Endothelial cell (in vitro differentiated cells): ENCODE measurements at regions not wholly inside any gene's neighbourhood (a gene's known extent, or its start where the extent isn't known, plus 50 kb on each side); places are given as distances from the start of the nearest gene placed in this dataset.

Experiments
- DNase-seq: peaks from one replicate; pipeline ENCODE4 v3.0.0; 2021; ENCODE audit warnings: low spot score
- H3K27ac Mint-ChIP-seq: one replicate; pipeline ENCODE4 v1.8.0; 2021; ENCODE audit warnings: mixed read lengths, inconsistent platforms; ENCODE audit not compliant: unreplicated experiment
- H3K27me3 Mint-ChIP-seq: one replicate; pipeline ENCODE4 v1.8.0; 2021; ENCODE audit warnings: mild to moderate bottlenecking, moderate library complexity, mixed read lengths, inconsistent platforms; ENCODE audit not compliant: unreplicated experiment
- H3K36me3 Mint-ChIP-seq: one replicate; pipeline ENCODE4 v1.8.0; 2021; ENCODE audit warnings: mild to moderate bottlenecking, low read depth, mixed read lengths, inconsistent platforms; ENCODE audit not compliant: unreplicated experiment
- H3K4me1 Mint-ChIP-seq: one replicate; pipeline ENCODE4 v1.8.0; 2021; ENCODE audit warnings: mild to moderate bottlenecking, mixed read lengths, inconsistent platforms; ENCODE audit not compliant: unreplicated experiment
- H3K4me3 Mint-ChIP-seq: one replicate; pipeline ENCODE4 v1.8.0; 2021; ENCODE audit warnings: mild to moderate bottlenecking, mixed read lengths, inconsistent platforms; ENCODE audit not compliant: unreplicated experiment
- H3K9me3 Mint-ChIP-seq: one replicate; pipeline ENCODE4 v1.8.0; 2021; ENCODE audit warnings: mixed read lengths, inconsistent platforms; ENCODE audit not compliant: unreplicated experiment
- CTCF ChIP-seq: fragments of 200-600 bp; sonication (generic); IDR thresholded peaks from one replicate; pipeline ENCODE4 v1.5.0; 2021; ENCODE audit warnings: antibody characterized with exemption; ENCODE audit not compliant: unreplicated experiment

GRCh38 chr1:196060539-196060938, 547.7 kb downstream of the KCNT2 start:
- H3K4me3 Mint-ChIP-seq: no peak overlapping the region
- no peaks in the 10 kb centered on the region for H3K36me3 Mint-ChIP-seq
- no peaks in the 10 kb centered on the region for H3K9me3 Mint-ChIP-seq
- no peaks in the 10 kb centered on the region for H3K27me3 Mint-ChIP-seq
- no peak for TF ChIP-seq CTCF
- no peak overlapping the region for H3K27ac Mint-ChIP-seq
- DNase-seq: no peak
- H3K4me1 Mint-ChIP-seq: no peaks in the 10 kb centered on the region

GRCh38 chr1:196059210-196059609, 549.0 kb downstream of the KCNT2 start:
- H3K36me3 Mint-ChIP-seq: no peaks in the 10 kb centered on the region
- no peak overlapping the region for H3K4me3 Mint-ChIP-seq
- H3K9me3 Mint-ChIP-seq: no peaks in the 10 kb centered on the region
- no peak for DNase-seq
- H3K27me3 Mint-ChIP-seq: no peaks in the 10 kb centered on the region
- no peak overlapping the region for H3K27ac Mint-ChIP-seq
- H3K4me1 Mint-ChIP-seq: no peaks in the 10 kb centered on the region
- no peak for TF ChIP-seq CTCF

- DNase-seq: no peak
- no peak for TF ChIP-seq CTCF
- Mint-ChIP-seq H3K9me3 (no peaks in the 10 kb centered on the region), H3K27me3 (no peaks in the 10 kb centered on the region), H3K4me3 (no peak overlapping the region), H3K36me3 (no peaks in the 10 kb centered on the region), H3K27ac (no peak overlapping the region), H3K4me1 (no peaks in the 10 kb centered on the region)
Observed at GRCh38 chr1:196056966-196057365, 551.3 kb downstream of the KCNT2 start.

DNA sequence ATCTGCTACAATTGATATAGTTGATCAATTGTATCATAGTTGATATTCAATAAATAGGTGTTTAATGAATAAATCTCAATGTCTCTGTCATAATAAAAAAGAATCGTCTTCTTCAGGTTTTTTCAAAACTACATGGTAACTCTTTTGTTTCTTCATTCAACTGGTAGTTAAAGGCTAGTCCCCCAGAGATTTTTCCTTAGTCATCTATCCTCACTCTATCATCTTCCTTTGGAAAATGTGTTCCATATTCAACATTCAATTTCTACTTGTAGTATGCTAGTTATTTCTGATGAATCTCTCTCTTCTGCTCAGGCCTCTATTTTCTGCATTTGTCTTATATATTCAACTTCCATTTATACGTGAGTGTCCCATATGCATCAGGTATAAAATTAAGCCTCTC, 558.8 kb downstream of the KCNT2 start:
- no peak overlapping the region for H3K27ac Mint-ChIP-seq
- DNase-seq: no peak
- H3K4me3 Mint-ChIP-seq: no peak overlapping the region
- H3K9me3 Mint-ChIP-seq: no peaks in the 10 kb centered on the region
- H3K4me1 Mint-ChIP-seq: no peaks in the 10 kb centered on the region
- TF ChIP-seq CTCF: no peak
- H3K27me3 Mint-ChIP-seq: no peaks in the 10 kb centered on the region
- H3K36me3 Mint-ChIP-seq: no peaks in the 10 kb centered on the region

DNA sequence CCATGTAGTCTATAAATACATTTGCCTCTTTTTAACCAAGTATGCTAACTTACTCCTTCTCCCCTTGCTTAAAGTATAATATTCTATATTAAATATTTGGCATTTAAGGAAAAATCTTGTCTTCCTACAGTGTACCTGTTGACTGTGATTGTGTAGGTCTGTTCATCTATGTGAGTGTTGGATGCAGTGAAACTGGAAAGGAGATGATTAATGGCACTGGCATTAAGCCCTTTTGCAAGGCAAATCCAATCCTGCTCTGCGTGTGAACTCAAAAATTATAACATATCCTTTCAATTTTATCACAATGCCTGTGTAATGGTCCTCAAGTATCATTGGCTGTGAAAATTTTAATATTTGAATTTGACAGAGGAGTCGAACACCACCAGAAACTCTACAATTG, 565.0 kb downstream of the KCNT2 start:
- Mint-ChIP-seq H3K9me3 (no peaks in the 10 kb centered on the region), H3K4me3 (no peak overlapping the region), H3K36me3 (no peaks in the 10 kb centered on the region), H3K27ac (no peak overlapping the region), H3K27me3 (no peaks in the 10 kb centered on the region), H3K4me1 (no peaks in the 10 kb centered on the region)
- no peak for DNase-seq
- no peak for TF ChIP-seq CTCF
